H9 (cell line): ENCODE measurements at regions not wholly inside any gene's neighbourhood (a gene's known extent, or its start where the extent isn't known, plus 50 kb on each side); places are given as distances from the start of the nearest gene placed in this dataset.

Experiments used
- DNase-seq: peaks from one replicate; pipeline ENCODE4 v3.0.0-alpha.2; 2017
- H2AFZ ChIP-seq: one replicate; pipeline ENCODE4 v1.6.1; 2013; ENCODE audit warnings: mild to moderate bottlenecking, low read length, control low read depth, moderate library complexity
- H2AK5ac ChIP-seq: 2 replicates; pipeline ENCODE4 v1.6.1; 2013; ENCODE audit warnings: low read length, control low read depth, mixed read lengths; ENCODE audit not compliant: insufficient read length
- H2BK120ac ChIP-seq: one replicate; pipeline ENCODE4 v1.6.1; 2013; ENCODE audit warnings: low read depth, mild to moderate bottlenecking, low read length, control low read depth, inconsistent platforms; ENCODE audit not compliant: poor library complexity, severe bottlenecking
- H2BK12ac ChIP-seq: 2 replicates; pipeline ENCODE4 v1.6.1; 2013; ENCODE audit warnings: low read length, control low read depth, mixed read lengths, low read depth; ENCODE audit not compliant: insufficient read length
- H2BK15ac ChIP-seq: 2 replicates; pipeline ENCODE4 v1.6.1; 2013; ENCODE audit warnings: low read depth, low read length, control low read depth
- H2BK20ac ChIP-seq: one replicate; pipeline ENCODE4 v1.6.1; 2013; ENCODE audit warnings: low read depth, mild to moderate bottlenecking, low read length, control low read depth, inconsistent platforms; ENCODE audit not compliant: poor library complexity, severe bottlenecking
- H2BK5ac ChIP-seq: 2 replicates; pipeline ENCODE4 v1.6.1; 2013; ENCODE audit warnings: low read length, control low read depth, mixed read lengths; ENCODE audit not compliant: insufficient read length
- H3K14ac ChIP-seq: 2 replicates; pipeline ENCODE4 v1.6.1; 2013; ENCODE audit warnings: low read length, control low read depth; ENCODE audit not compliant: insufficient read depth
- H3K18ac ChIP-seq: 2 replicates; pipeline ENCODE4 v1.6.1; 2013; ENCODE audit warnings: low read depth, mild to moderate bottlenecking, mixed read lengths, low read length, control low read depth; ENCODE audit not compliant: insufficient read length
- H3K23ac ChIP-seq: 2 replicates; pipeline ENCODE4 v1.6.1; 2013; ENCODE audit warnings: low read length, control low read depth, mixed read lengths, low read depth; ENCODE audit not compliant: insufficient read length
- H3K23me2 ChIP-seq: 2 replicates; pipeline ENCODE4 v1.6.1; 2013; ENCODE audit warnings: low read depth, mild to moderate bottlenecking, mixed read lengths, low read length, control low read depth; ENCODE audit not compliant: insufficient read length, poor library complexity, severe bottlenecking
- H3K27ac ChIP-seq: 2 replicates; pipeline ENCODE4 v1.5.1; 2013; ENCODE audit warnings: low read length, control low read depth, mixed read lengths, low read depth; ENCODE audit not compliant: insufficient read length
- H3K27me3 ChIP-seq: 2 replicates; pipeline ENCODE4 v1.6.1; 2013; ENCODE audit warnings: low read length, control low read depth, inconsistent platforms; ENCODE audit not compliant: insufficient read depth
- H3K4ac ChIP-seq: 2 replicates; pipeline ENCODE4 v1.6.1; 2013; ENCODE audit warnings: low read depth, mild to moderate bottlenecking, control low read depth, inconsistent platforms, low read length, moderate library complexity
- H3K4me1 ChIP-seq: 2 replicates; pipeline ENCODE4 v1.6.1; 2013; ENCODE audit warnings: low read length, control low read depth, inconsistent platforms; ENCODE audit not compliant: insufficient read depth
- H3K4me2 ChIP-seq: 2 replicates; pipeline ENCODE4 v1.6.1; 2013; ENCODE audit warnings: low read length, control low read depth, mixed read lengths; ENCODE audit not compliant: insufficient read length, insufficient read depth
- H3K56ac ChIP-seq: 2 replicates; pipeline ENCODE4 v1.6.1; 2013; ENCODE audit warnings: low read depth, mild to moderate bottlenecking, mixed read lengths, low read length, control low read depth; ENCODE audit not compliant: insufficient read length
- H3K79me1 ChIP-seq: 2 replicates; pipeline ENCODE4 v1.6.1; 2013; ENCODE audit warnings: low read depth, mild to moderate bottlenecking, moderate library complexity, low read length, control low read depth, inconsistent platforms; ENCODE audit not compliant: insufficient read depth, poor library complexity, severe bottlenecking
- H3K79me2 ChIP-seq: 2 replicates; pipeline ENCODE4 v1.6.1; 2013; ENCODE audit warnings: low read length, control low read depth, inconsistent platforms; ENCODE audit not compliant: insufficient read depth
- H3K9ac ChIP-seq: 2 replicates; pipeline ENCODE4 v1.6.1; 2013; ENCODE audit warnings: low read length, control low read depth, mixed read lengths; ENCODE audit not compliant: insufficient read length; ENCODE audit errors: extremely low read depth
- H3K9me3 ChIP-seq: one replicate; pipeline ENCODE4 v1.6.1; 2013; ENCODE audit warnings: low read depth, low read length, inconsistent platforms; ENCODE audit not compliant: control insufficient read depth
- H3T11ph ChIP-seq: one replicate; pipeline ENCODE4 v1.6.1; 2013; ENCODE audit warnings: mild to moderate bottlenecking, low read length, control low read depth, inconsistent platforms
- H4K20me1 ChIP-seq: one replicate; pipeline ENCODE4 v1.6.1; 2013; ENCODE audit not compliant: control insufficient read depth, insufficient read length, insufficient read depth
- H4K5ac ChIP-seq: 2 replicates; pipeline ENCODE4 v1.6.1; 2013; ENCODE audit warnings: low read depth, mild to moderate bottlenecking, mixed read lengths, low read length, control low read depth; ENCODE audit not compliant: insufficient read length
- H4K8ac ChIP-seq: replicated peaks from 2 replicates; pipeline ENCODE4 v1.6.1; 2013; ENCODE audit warnings: low read length, control low read depth, mixed read lengths, low read depth; ENCODE audit not compliant: insufficient read length
- H4K91ac ChIP-seq: 2 replicates; pipeline ENCODE4 v1.6.1; 2013; ENCODE audit warnings: low read depth, mild to moderate bottlenecking, moderate library complexity, mixed read lengths, low read length, control low read depth; ENCODE audit not compliant: insufficient read length
- H3K27ac Mint-ChIP-seq, 3 experiments: 2 replicates in 2 of 3; 3 replicates in 1 of 3; pipeline ENCODE4 v1.8.0; 2020 to 2021; ENCODE audit warnings: mixed read lengths in 3 of 3, mild to moderate bottlenecking in 1 of 3, moderate library complexity in 1 of 3
- H3K27me3 Mint-ChIP-seq: 2 replicates; pipeline ENCODE4 v1.8.0; 2021; ENCODE audit warnings: low read depth, mild to moderate bottlenecking, moderate library complexity, mixed read lengths
- H3K36me3 Mint-ChIP-seq, 3 experiments: 2 replicates in 2 of 3; 3 replicates in 1 of 3; pipeline ENCODE4 v1.8.0; 2020 to 2021; ENCODE audit warnings: low read depth in 3 of 3, mixed read lengths in 3 of 3; ENCODE audit not compliant: insufficient read depth in 1 of 3
- H3K4me1 Mint-ChIP-seq, 2 experiments: 2 replicates each; pipeline ENCODE4 v1.8.0; 2020; ENCODE audit warnings: mixed read lengths in 2 of 2
- H3K4me3 Mint-ChIP-seq, 2 experiments: 2 replicates in 1 of 2; 3 replicates in 1 of 2; pipeline ENCODE4 v1.8.0; 2020 to 2021; ENCODE audit warnings: mild to moderate bottlenecking in 2 of 2, mixed read lengths in 2 of 2, moderate library complexity in 1 of 2
- H3K9me3 Mint-ChIP-seq, 2 experiments: 2 replicates in 1 of 2; 3 replicates in 1 of 2; pipeline ENCODE4 v1.8.0; 2020; ENCODE audit warnings: mild to moderate bottlenecking in 2 of 2, mixed read lengths in 2 of 2, moderate library complexity in 1 of 2
- CTCF ChIP-seq: fragments of 200-600 bp; sonication (generic); conservative IDR thresholded peaks from 3 replicates; pipeline ENCODE4 v1.8.0; 2021; ENCODE audit warnings: antibody characterized with exemption, mild to moderate bottlenecking
- WGBS: extraction: QIAGEN DNeasy Blood & Tissue Kit; methylation state at CpG from one replicate; pipeline ENCODE4 v1.1.7; 2013; ENCODE audit warnings: missing lambda C conversion rate, low lambda C conversion rate, mixed read lengths; ENCODE audit not compliant: insufficient read length; ENCODE audit errors: extremely low coverage; 5-methylcytosine and 5-hydroxymethylcytosine counted together

- Histone ChIP-seq H3K4ac (no peak overlapping the region), H2BK20ac (no peak overlapping the region), H4K8ac (no peak overlapping the region), H3T11ph (no peak overlapping the region), H2BK15ac (no peak overlapping the region), H2AFZ (no peak overlapping the region), H3K56ac (no peak overlapping the region), H4K91ac (no peak overlapping the region), H3K79me1 (no peaks in the 10 kb centered on the region), H3K23ac (no peak overlapping the region), H4K20me1 (no peaks in the 10 kb centered on the region), H3K14ac (no peak overlapping the region), H3K18ac (no peak overlapping the region), H2BK5ac (no peak overlapping the region), H4K5ac (no peak overlapping the region), H3K27me3 (no peaks in the 10 kb centered on the region), H3K79me2 (no peaks in the 10 kb centered on the region), H3K9ac (no peak overlapping the region), H2BK12ac (no peak overlapping the region), H3K27ac (no peak overlapping the region), H3K4me1 (no peaks in the 10 kb centered on the region; the same call in 1 of the 2 replicates), H2AK5ac (no peak overlapping the region), H3K23me2 (no peaks in the 10 kb centered on the region), H3K4me2 (no peak overlapping the region), H3K9me3 (no peaks in the 10 kb centered on the region), H2BK120ac (no peak overlapping the region)
- peaks cover 0 to 1% of the 10 kb centered on the region in 2 experiments; a peak in 1 of 5 replicates for H3K9me3 Mint-ChIP-seq
- no CpG with 5 or more reads among the region's 4 CpGs for WGBS
- TF ChIP-seq CTCF, result no peak
- DNase-seq, result no peak
- H3K36me3 Mint-ChIP-seq, result no peaks in the 10 kb centered on the region
- H3K4me3 Mint-ChIP-seq, result no peak overlapping the region
- no peak overlapping the region for H3K27ac Mint-ChIP-seq
- no peaks in the 10 kb centered on the region for H3K27me3 Mint-ChIP-seq
- peaks cover 5 to 11% of the 10 kb centered on the region in 2 experiments; a peak in 3 of 4 replicates for H3K4me1 Mint-ChIP-seq
Observed at GRCh38 chr4:119794113-119794512, 165.5 kb upstream of the PDE5A start.
